ENCODE measurements at regions not wholly inside any gene's neighbourhood (a gene's known extent, or its start where the extent isn't known, plus 50 kb on each side); places are given as distances from the start of the nearest gene placed in this dataset.

GRCh38 chr11:122037911-122038310 lies 78.1 kb downstream of the BLID start:
- no peak for TF ChIP-seq CTCF (IDR thresholded peaks at IDR 0.05)
- no peak for TF ChIP-seq EZH2 (IDR thresholded peaks at IDR 0.05)
- TF ChIP-seq EZH2phosphoT487 (IDR thresholded peaks at IDR 0.05): no peak
